Caki2 (cell line): ENCODE measurements at regions not wholly inside any gene's neighbourhood (a gene's known extent, or its start where the extent isn't known, plus 50 kb on each side); places are given as distances from the start of the nearest gene placed in this dataset.

Source experiments
- DNase-seq: peaks from one replicate; pipeline ENCODE4 v3.0.0-alpha.2; 2015; ENCODE audit warnings: low read depth
- in situ Hi-C: cut with HindIII; loops from 2 replicates; pipeline ENCODE4 v1.10.0; 2016; ENCODE audit warnings: low sequenced_read_pairs, low pct_unique_long_range_greater_than_20kb, mixed read lengths

- no peak for DNase-seq
- in situ Hi-C loops = no loop called here
These were observed 392.1 kb downstream of the RAD51AP2 start for GRCh38 chr2:17125989-17126620.

- in situ Hi-C loops = no loop called here
These were observed 393.5 kb downstream of the RAD51AP2 start for GRCh38 chr2:17124575-17125318.

GRCh38 chr2:17122887-17123501, 395.2 kb downstream of the RAD51AP2 start:
- no peak for DNase-seq
- in situ Hi-C loops = no loop called here

More at GRCh38 chr2:17124575-17125318, 393.5 kb downstream of the RAD51AP2 start:
- no peak for DNase-seq

- in situ Hi-C loops = no loop called here
- no peak for DNase-seq
These were observed 402.8 kb downstream of the RAD51AP2 start for GRCh38 chr2:17115466-17115865.

- in situ Hi-C loops = no loop called here
- DNase-seq = no peak
These were observed 403.2 kb downstream of the RAD51AP2 start for GRCh38 chr2:17115042-17115441.

GRCh38 chr2:17107871-17108270, 410.4 kb downstream of the RAD51AP2 start:
- in situ Hi-C loops = no loop called here
- DNase-seq = no peak

- in situ Hi-C loops = no loop called here
- DNase-seq = peak; percentile 12
These were observed 411.1 kb downstream of the RAD51AP2 start for GRCh38 chr2:17107151-17107550.

- in situ Hi-C loops = no loop called here
- no peak for DNase-seq
These were observed 411.8 kb downstream of the RAD51AP2 start for GRCh38 chr2:17106418-17106817.

GRCh38 chr2:17104454-17104853, 413.8 kb downstream of the RAD51AP2 start:
- in situ Hi-C loops = no loop called here

GRCh38 chr2:17101596-17101995, 416.6 kb downstream of the RAD51AP2 start:
- in situ Hi-C loops = no loop called here
- no peak for DNase-seq

More at GRCh38 chr2:17104454-17104853, 413.8 kb downstream of the RAD51AP2 start:
- DNase-seq = peak; percentile 27

- in situ Hi-C loops = no loop called here
- no peak for DNase-seq
These were observed 417.1 kb downstream of the RAD51AP2 start for GRCh38 chr2:17101091-17101490.

- in situ Hi-C loops = no loop called here
- DNase-seq = no peak
These were observed 422.9 kb downstream of the RAD51AP2 start for GRCh38 chr2:17095340-17095739.

- in situ Hi-C loops = no loop called here
- no peak for DNase-seq
These were observed 424.5 kb downstream of the RAD51AP2 start for GRCh38 chr2:17093712-17094111.

GRCh38 chr2:17086990-17087389, 421.4 kb upstream of the CYRIA start:
- in situ Hi-C loops = no loop called here

GRCh38 chr2:17085546-17086202, 420.0 kb upstream of the CYRIA start:
- DNase-seq = no peak

More at GRCh38 chr2:17086990-17087389, 421.4 kb upstream of the CYRIA start:
- DNase-seq = no peak

GRCh38 chr2:17084877-17085276, 419.2 kb upstream of the CYRIA start:
- in situ Hi-C loops = no loop called here
- DNase-seq = no peak

More at GRCh38 chr2:17085546-17086202, 420.0 kb upstream of the CYRIA start:
- in situ Hi-C loops = no loop called here

GRCh38 chr2:17083902-17084301, 418.3 kb upstream of the CYRIA start:
- in situ Hi-C loops = no loop called here
- no peak for DNase-seq

- no peak for DNase-seq
- in situ Hi-C loops = no loop called here
These were observed 413.6 kb upstream of the CYRIA start for GRCh38 chr2:17079262-17079661.

GRCh38 chr2:17076533-17076932, 410.9 kb upstream of the CYRIA start:
- in situ Hi-C loops = no loop called here
- no peak for DNase-seq
